Fibroblast of lung (primary cell): ENCODE measurements at regions not wholly inside any gene's neighbourhood (a gene's known extent, or its start where the extent isn't known, plus 50 kb on each side); places are given as distances from the start of the nearest gene placed in this dataset.

Experiments used
- CTCF ChIP-seq, 2 donors: IDR thresholded peaks in 1 of 2; conservative IDR thresholded peaks in 1 of 2; 1 replicate in 1 of 2; 2 replicates in 1 of 2; pipeline ENCODE4 v1.5.1; 2011 to 2012; ENCODE audit warnings: low read length in 2 of 2, control low read depth in 1 of 2, inconsistent platforms in 1 of 2, low read depth in 1 of 2, mild to moderate bottlenecking in 1 of 2
- EZH2 ChIP-seq: IDR thresholded peaks from 2 replicates; pipeline ENCODE4 v1.5.1; 2012; ENCODE audit warnings: low read length, control low read depth, mild to moderate bottlenecking; ENCODE audit errors: missing control alignments

DNA sequence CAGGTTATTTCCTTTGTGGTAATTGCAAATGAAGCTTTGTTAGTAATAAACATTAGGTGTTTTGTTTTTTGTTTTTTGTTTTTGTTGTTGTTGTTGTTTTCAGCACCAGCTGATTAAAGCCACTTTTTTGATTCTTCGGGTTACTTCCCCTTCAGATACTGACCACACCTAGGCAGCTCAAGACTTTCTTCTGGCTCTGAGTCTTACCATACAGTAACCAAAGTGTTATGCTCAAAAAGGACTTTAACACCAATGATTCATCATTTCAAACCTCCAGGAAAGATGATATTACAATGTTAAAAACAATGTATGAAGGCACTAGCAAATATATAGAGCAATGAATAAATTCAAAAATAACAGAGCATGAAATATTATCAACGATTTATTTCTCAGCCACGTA is 265.2 kb upstream of the SP8 start:
- TF ChIP-seq CTCF (conservative IDR thresholded peaks at IDR 0.05 in 1 of 2, IDR thresholded peaks at IDR 0.05 in 1 of 2; ENCODE audit: low read depth in 1 of 2, low read length in 2 of 2) (no peak), EZH2 (no peak)
